B cell (primary cell): ENCODE measurements at regions not wholly inside any gene's neighbourhood (a gene's known extent, or its start where the extent isn't known, plus 50 kb on each side); places are given as distances from the start of the nearest gene placed in this dataset.

Experiments used
- EZH2 ChIP-seq: IDR thresholded peaks from 2 replicates; pipeline ENCODE4 v1.6.1; 2012; ENCODE audit warnings: borderline replicate concordance, low read depth, mild to moderate bottlenecking, moderate library complexity, low read length; ENCODE audit not compliant: insufficient read depth, poor library complexity, severe bottlenecking
- TF ChIP-seq, protein P1 (sequence below): fragments of 200-600 bp; IDR thresholded peaks from one replicate; pipeline ENCODE4 v1.8.0; 2022; ENCODE audit warnings: antibody characterized with exemption, mild to moderate bottlenecking

DNA sequence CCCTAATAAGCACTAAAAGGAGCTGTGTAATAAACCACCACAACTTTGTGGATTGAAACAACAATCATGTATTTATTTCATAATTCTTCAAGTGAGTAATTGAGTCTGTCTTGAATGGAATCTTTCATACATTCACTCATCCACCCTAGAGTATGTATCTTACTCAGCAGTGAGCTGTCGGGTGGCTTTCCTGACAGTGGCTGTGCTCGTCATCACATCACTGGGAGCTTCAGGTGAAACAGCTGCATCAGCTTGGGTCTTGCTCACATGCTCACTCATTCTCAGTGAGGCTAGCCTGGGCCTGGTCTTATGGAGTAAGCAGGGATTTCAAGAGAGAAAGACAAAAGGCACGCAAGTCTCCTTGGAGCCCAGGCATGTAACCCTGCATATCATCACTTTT is 271.4 kb downstream of the POM121L12 start:
- TF ChIP-seq, protein P1, sequence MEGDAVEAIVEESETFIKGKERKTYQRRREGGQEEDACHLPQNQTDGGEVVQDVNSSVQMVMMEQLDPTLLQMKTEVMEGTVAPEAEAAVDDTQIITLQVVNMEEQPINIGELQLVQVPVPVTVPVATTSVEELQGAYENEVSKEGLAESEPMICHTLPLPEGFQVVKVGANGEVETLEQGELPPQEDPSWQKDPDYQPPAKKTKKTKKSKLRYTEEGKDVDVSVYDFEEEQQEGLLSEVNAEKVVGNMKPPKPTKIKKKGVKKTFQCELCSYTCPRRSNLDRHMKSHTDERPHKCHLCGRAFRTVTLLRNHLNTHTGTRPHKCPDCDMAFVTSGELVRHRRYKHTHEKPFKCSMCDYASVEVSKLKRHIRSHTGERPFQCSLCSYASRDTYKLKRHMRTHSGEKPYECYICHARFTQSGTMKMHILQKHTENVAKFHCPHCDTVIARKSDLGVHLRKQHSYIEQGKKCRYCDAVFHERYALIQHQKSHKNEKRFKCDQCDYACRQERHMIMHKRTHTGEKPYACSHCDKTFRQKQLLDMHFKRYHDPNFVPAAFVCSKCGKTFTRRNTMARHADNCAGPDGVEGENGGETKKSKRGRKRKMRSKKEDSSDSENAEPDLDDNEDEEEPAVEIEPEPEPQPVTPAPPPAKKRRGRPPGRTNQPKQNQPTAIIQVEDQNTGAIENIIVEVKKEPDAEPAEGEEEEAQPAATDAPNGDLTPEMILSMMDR: no peak
- no peak for TF ChIP-seq EZH2
